ENCODE measurements at regions not wholly inside any gene's neighbourhood (a gene's known extent, or its start where the extent isn't known, plus 50 kb on each side); places are given as distances from the start of the nearest gene placed in this dataset.

GRCh38 chr11:95571718-95572260 lies 217.8 kb downstream of the FAM76B start:
- no peak overlapping the region for H3K27ac Mint-ChIP-seq
- POLR2A ChIA-PET: no interaction called here

GRCh38 chr11:95570845-95571244 lies 218.7 kb downstream of the FAM76B start:
- DNase-seq (no peak), ATAC-seq (no peak)
- POLR2A ChIA-PET: interaction anchor here (0.6 kb wide), 1 partner anchor 9 kb away, joined by 4 read pairs; no protein-coding TSS in a partner anchor
- H3K27me3 Mint-ChIP-seq: peaks cover 0 to 8% (median 0%) of the 10 kb centered on the region in 5 donors
- H3K4me3 Mint-ChIP-seq: no peak overlapping the region
- H3K4me1 Mint-ChIP-seq: peaks cover 0 to 3% (median under 1%) of the 10 kb centered on the region in 4 donors
- peaks cover 0 to 14% (median 11%) of the 10 kb centered on the region in 3 donors for H3K36me3 Mint-ChIP-seq
- H3K27ac Mint-ChIP-seq: no peak overlapping the region
- H3K9me3 Mint-ChIP-seq: peaks cover 6 to 19% (median 11%) of the 10 kb centered on the region in 9 donors

More at GRCh38 chr11:95571718-95572260, 217.8 kb downstream of the FAM76B start:
- no peak for ATAC-seq
- Mint-ChIP-seq H3K36me3 (peaks cover 0 to 14% (median 11%) of the 10 kb centered on the region in 3 donors), H3K4me1 (peaks cover 0 to 3% (median 0%) of the 10 kb centered on the region in 4 donors), H3K27me3 (peaks cover 0 to 8% (median 0%) of the 10 kb centered on the region in 5 donors), H3K4me3 (no peak overlapping the region), H3K9me3 (peaks cover 6 to 19% (median 11%) of the 10 kb centered on the region in 9 donors)
- DNase-seq: no peak

- DNase-seq (no peak), ATAC-seq (no peak)
- Mint-ChIP-seq H3K36me3 (peaks cover 0 to 14% (median 11%) of the 10 kb centered on the region in 3 donors), H3K4me1 (peaks cover 0 to 5% (median 4%) of the 10 kb centered on the region in 4 donors), H3K27ac (no peak overlapping the region), H3K9me3 (peaks cover 6 to 19% (median 11%) of the 10 kb centered on the region in 9 donors), H3K27me3 (peaks cover 0 to 8% (median 0%) of the 10 kb centered on the region in 5 donors), H3K4me3 (no peak overlapping the region)
- POLR2A ChIA-PET: no interaction called here
Measured at GRCh38 chr11:95569207-95569606, 220.4 kb downstream of the FAM76B start.

- Mint-ChIP-seq H3K4me3 (no peak overlapping the region), H3K9me3 (peaks cover 6 to 19% (median 11%) of the 10 kb centered on the region in 9 donors), H3K4me1 (peaks cover 0 to 9% (median 4%) of the 10 kb centered on the region in 4 donors), H3K36me3 (peaks cover 0 to 14% (median 11%) of the 10 kb centered on the region in 3 donors), H3K27ac (no peak overlapping the region), H3K27me3 (peaks cover 0 to 8% (median 0%) of the 10 kb centered on the region in 5 donors)
- no peak for ATAC-seq
- no peak for DNase-seq
- POLR2A ChIA-PET: no interaction called here
Measured at GRCh38 chr11:95568281-95568680, 221.3 kb downstream of the FAM76B start.

GRCh38 chr11:95567685-95568084 lies 221.9 kb downstream of the FAM76B start:
- Mint-ChIP-seq H3K9me3 (peaks cover 6 to 19% (median 11%) of the 10 kb centered on the region in 9 donors), H3K4me1 (peaks cover 0 to 9% (median 4%) of the 10 kb centered on the region in 4 donors), H3K4me3 (no peak overlapping the region), H3K27me3 (peaks cover 0 to 8% (median 0%) of the 10 kb centered on the region in 5 donors), H3K27ac (no peak overlapping the region), H3K36me3 (peaks cover 0 to 14% (median 11%) of the 10 kb centered on the region in 3 donors)
- POLR2A ChIA-PET: no interaction called here
- DNase-seq: no peak
- ATAC-seq: no peak

GRCh38 chr11:95566211-95566610 lies 223.4 kb downstream of the FAM76B start:
- Mint-ChIP-seq H3K4me3 (no peak overlapping the region), H3K27ac (no peak overlapping the region), H3K36me3 (peaks cover 0 to 14% (median 11%) of the 10 kb centered on the region in 3 donors), H3K4me1 (peaks cover 0 to 9% (median 5%) of the 10 kb centered on the region in 4 donors), H3K9me3 (peaks cover 6 to 19% (median 11%) of the 10 kb centered on the region in 9 donors), H3K27me3 (peaks cover 0 to 8% (median 0%) of the 10 kb centered on the region in 5 donors)
- no peak for ATAC-seq
- POLR2A ChIA-PET: no interaction called here
- no peak for DNase-seq

- H3K27ac Mint-ChIP-seq: peak overlapping the region in 1 of 10 donors; percentile 11
- H3K4me3 Mint-ChIP-seq: peak overlapping the region in 1 of 10 donors; percentile 20
- peaks cover 0 to 14% (median 11%) of the 10 kb centered on the region in 3 donors for H3K36me3 Mint-ChIP-seq
- peaks cover 6 to 19% (median 11%) of the 10 kb centered on the region in 9 donors for H3K9me3 Mint-ChIP-seq
- DNase-seq (no peak), ATAC-seq (no peak)
- peaks cover 0 to 6% (median 0%) of the 10 kb centered on the region in 5 donors for H3K27me3 Mint-ChIP-seq
- H3K4me1 Mint-ChIP-seq: peaks cover 0 to 9% (median 5%) of the 10 kb centered on the region in 4 donors
- POLR2A ChIA-PET: no interaction called here
Measured at GRCh38 chr11:95565724-95566141, 223.8 kb downstream of the FAM76B start.

GRCh38 chr11:95563859-95564258 lies 225.7 kb downstream of the FAM76B start:
- no peak for DNase-seq
- no peaks in the 10 kb centered on the region for H3K27me3 Mint-ChIP-seq
- H3K9me3 Mint-ChIP-seq: peaks cover 0 to 9% (median 3%) of the 10 kb centered on the region in 9 donors
- POLR2A ChIA-PET: interaction anchor here (0.6 kb wide), 1 partner anchor 411 kb away, joined by 3 read pairs; no protein-coding TSS in a partner anchor
- ATAC-seq: no peak
- no peak overlapping the region for H3K27ac Mint-ChIP-seq
- H3K36me3 Mint-ChIP-seq: peaks cover 0 to 4% (median 3%) of the 10 kb centered on the region in 3 donors
- H3K4me3 Mint-ChIP-seq: no peak overlapping the region
- H3K4me1 Mint-ChIP-seq: peaks cover 0 to 9% (median 4%) of the 10 kb centered on the region in 4 donors

- POLR2A ChIA-PET: interaction anchor here (0.6 kb wide), 1 partner anchor 411 kb away, joined by 3 read pairs; no protein-coding TSS in a partner anchor
- peaks cover 0 to 4% (median under 1%) of the 10 kb centered on the region in 3 donors for H3K36me3 Mint-ChIP-seq
- peaks cover 0 to 5% (median 2%) of the 10 kb centered on the region in 9 donors for H3K9me3 Mint-ChIP-seq
- H3K27ac Mint-ChIP-seq: peak overlapping the region in 1 of 10 donors; percentile 70
- peaks cover 0 to 9% (median 4%) of the 10 kb centered on the region in 4 donors for H3K4me1 Mint-ChIP-seq
- no peaks in the 10 kb centered on the region for H3K27me3 Mint-ChIP-seq
- H3K4me3 Mint-ChIP-seq: no peak overlapping the region
- ATAC-seq (no peak), DNase-seq (no peak)
Measured at GRCh38 chr11:95563173-95563572, 226.4 kb downstream of the FAM76B start.

- Mint-ChIP-seq H3K27me3 (no peaks in the 10 kb centered on the region), H3K27ac (no peak overlapping the region), H3K36me3 (no peaks in the 10 kb centered on the region), H3K9me3 (peaks cover 0 to 2% (median 0%) of the 10 kb centered on the region in 9 donors), H3K4me3 (no peak overlapping the region), H3K4me1 (peaks cover 0 to 9% (median 4%) of the 10 kb centered on the region in 4 donors)
- POLR2A ChIA-PET: interaction anchor here (0.8 to 0.9 kb wide), 2 partner anchors 8 to 34 kb away, joined by 3 to 4 read pairs; no protein-coding TSS in a partner anchor
- ATAC-seq: no peak
- DNase-seq: no peak
Measured at GRCh38 chr11:95562196-95562921, 227.2 kb downstream of the FAM76B start.

- POLR2A ChIA-PET: no interaction called here
- Mint-ChIP-seq H3K9me3 (peaks cover 0 to under 1% (median 0%) of the 10 kb centered on the region in 9 donors), H3K27me3 (no peaks in the 10 kb centered on the region), H3K36me3 (no peaks in the 10 kb centered on the region), H3K4me1 (peaks cover 0 to 4% (median 2%) of the 10 kb centered on the region in 4 donors), H3K4me3 (no peak overlapping the region), H3K27ac (no peak overlapping the region)
- no peak for DNase-seq
- no peak for ATAC-seq
Measured at GRCh38 chr11:95559899-95560298, 229.7 kb downstream of the FAM76B start.

GRCh38 chr11:95557376-95557775 lies 232.2 kb downstream of the FAM76B start:
- DNase-seq (no peak), ATAC-seq (no peak)
- H3K27me3 Mint-ChIP-seq: no peaks in the 10 kb centered on the region
- no peaks in the 10 kb centered on the region for H3K9me3 Mint-ChIP-seq
- H3K27ac Mint-ChIP-seq: no peak overlapping the region
- no peaks in the 10 kb centered on the region for H3K36me3 Mint-ChIP-seq
- POLR2A ChIA-PET: interaction anchor here (0.7 kb wide), 1 partner anchor 306 kb away, joined by 3 read pairs; no protein-coding TSS in a partner anchor
- H3K4me1 Mint-ChIP-seq: peaks cover 0 to 7% (median 5%) of the 10 kb centered on the region in 4 donors
- no peak overlapping the region for H3K4me3 Mint-ChIP-seq
